ENCODE measurements at regions not wholly inside any gene's neighbourhood (a gene's known extent, or its start where the extent isn't known, plus 50 kb on each side); places are given as distances from the start of the nearest gene placed in this dataset.
A peak's percentile ranks its signal among the peaks of the same experiment; 100 is the strongest.

DNA sequence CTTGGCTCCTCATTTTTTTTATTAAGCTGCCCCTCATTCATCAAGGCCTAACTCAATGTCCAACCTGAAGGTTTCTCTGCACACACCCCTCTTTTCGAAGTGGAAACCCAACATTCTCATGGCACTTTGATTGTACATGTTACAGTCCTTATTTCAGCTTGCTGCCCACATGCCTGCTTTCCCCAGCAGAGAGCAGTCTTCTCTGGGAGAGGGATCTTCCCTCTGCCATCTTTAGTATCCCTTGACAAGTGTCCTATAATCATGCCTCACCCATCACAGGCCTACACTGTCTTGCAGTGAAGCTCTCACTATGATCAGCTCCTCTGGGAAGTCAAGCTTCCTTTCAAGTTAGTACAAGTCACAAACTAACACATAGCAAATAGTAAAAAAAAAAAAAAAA is 175.1 kb downstream of the ACER2 start:
- no peak for DNase-seq

DNA sequence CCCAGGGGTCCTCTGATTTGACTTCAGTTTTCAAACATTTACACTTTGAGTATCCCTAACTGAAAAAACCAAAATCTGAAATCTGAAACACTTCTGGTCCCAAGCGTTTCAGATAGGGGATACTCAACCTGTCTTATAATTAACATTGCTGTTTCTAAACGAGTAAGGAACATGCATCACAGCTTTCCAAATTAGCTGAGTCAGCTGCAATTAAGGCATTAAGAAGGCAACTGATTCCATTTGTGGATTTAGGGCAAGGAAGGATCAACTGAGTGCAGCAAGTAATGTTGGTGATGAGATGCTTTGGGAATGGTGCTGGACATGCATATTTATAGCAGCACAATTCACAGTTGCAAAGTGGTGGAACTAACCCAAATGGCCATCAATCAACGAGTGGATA is 168.6 kb downstream of the ACER2 start:
- no peak for DNase-seq

DNA sequence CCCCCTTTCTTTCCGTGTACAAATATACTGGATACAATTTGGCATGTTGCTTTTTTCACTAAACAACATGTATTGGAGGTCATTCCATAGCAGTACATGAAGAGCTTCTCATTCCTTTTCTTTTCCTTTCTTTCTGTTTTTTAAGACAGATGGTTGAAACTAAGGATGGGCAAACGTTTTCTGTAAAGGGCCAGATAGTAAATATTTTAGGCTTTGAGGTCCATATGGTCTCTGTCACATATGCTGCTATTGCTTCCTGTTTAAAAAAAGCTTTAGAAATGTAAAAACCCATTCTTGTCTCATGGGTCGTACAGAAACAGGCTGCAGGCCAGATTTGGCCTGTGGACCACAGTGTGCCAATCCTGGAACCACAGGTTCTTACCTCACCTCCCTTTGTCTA is 160.1 kb downstream of the ACER2 start:
- DNase-seq = no peak

DNA sequence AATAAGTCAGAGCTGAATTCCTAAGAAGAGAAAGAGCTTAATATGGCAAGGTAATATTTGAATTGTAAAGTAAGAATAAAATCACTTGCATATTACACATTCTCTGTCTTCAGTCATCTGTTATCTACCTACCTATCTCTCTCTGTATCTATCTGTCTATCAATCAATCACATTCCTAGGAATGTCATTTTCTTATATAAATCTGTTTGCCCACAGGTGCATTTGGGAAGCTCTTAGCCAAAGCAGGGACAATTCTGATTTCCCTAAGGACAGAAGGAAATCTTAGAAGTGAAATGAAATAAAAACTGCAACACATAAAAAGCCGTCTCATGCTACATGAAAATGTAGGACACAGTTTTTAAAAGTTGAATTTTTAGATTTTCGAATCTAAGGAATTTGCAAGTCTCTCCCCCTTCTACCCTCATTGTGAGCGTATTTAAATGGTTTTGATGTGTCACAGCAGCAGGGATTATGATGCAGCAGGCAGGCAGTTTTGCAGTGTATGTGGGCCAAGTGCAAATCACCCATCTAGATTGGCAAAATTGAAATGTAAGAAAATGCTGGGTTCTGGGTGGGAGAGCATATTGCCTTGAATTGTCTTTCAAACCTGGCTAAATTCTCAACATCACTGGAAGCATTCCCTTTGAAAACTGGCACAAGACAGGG is 155.7 kb downstream of the ACER2 start:
- no peak for DNase-seq

DNA sequence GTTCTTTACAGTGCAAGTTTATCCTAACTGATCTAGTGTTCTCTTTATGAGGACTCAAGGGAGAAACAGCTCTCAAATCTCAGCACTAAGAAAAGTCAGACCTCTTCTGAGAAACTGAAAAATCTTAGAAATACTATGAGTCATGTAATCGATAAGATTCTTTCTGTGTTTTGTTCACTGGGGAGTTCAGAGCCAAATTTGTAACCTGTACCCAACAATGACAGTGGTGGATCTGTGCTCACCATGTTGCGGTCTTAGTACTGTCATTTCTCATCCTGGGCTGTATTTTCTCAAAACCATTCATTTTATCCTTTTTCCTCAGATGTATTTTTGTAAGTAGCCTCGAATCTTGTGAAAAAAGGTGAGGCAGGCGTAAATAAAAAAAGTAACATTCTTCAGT is 146.4 kb downstream of the ACER2 start:
- no peak for DNase-seq

DNA sequence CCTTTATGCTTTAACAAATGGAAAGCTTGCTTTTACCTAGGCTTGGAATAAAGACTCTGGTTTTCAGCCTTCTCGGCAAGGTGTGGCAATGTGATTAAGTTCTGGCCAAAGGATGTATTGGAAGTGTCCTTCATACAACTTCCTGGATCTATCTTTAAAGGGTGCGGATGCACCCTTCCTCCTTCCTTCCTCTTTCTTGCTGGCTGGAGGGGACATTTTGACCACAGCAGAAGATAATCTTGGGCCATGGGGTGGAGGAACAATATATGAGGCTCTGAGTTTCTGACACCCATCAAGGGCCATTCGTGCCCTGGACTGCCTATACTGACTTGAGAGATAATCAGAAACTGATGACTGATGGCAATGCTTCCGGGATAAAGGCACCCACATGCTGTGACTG is 145.7 kb downstream of the ACER2 start:
- no peak for DNase-seq

DNA sequence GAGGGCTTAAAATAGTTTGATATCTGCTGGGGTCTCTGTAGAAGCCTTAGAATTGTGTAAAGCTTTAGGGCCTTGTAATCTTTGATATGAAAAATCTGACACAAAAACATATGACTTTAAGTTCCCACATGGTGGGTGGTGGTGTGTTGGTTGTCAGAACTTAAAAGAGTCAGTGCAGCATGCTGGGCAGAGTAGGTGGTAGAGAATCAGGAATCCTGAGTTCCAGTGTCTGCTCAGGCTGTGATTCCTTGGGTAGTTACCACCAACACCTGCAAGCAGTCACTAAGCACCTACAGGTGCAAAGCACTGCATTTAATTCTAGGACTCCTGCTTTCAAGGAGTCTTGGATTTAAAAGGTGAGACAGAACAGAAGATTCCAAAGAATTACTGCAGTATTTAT is 144.6 kb downstream of the ACER2 start:
- DNase-seq = no peak

DNA sequence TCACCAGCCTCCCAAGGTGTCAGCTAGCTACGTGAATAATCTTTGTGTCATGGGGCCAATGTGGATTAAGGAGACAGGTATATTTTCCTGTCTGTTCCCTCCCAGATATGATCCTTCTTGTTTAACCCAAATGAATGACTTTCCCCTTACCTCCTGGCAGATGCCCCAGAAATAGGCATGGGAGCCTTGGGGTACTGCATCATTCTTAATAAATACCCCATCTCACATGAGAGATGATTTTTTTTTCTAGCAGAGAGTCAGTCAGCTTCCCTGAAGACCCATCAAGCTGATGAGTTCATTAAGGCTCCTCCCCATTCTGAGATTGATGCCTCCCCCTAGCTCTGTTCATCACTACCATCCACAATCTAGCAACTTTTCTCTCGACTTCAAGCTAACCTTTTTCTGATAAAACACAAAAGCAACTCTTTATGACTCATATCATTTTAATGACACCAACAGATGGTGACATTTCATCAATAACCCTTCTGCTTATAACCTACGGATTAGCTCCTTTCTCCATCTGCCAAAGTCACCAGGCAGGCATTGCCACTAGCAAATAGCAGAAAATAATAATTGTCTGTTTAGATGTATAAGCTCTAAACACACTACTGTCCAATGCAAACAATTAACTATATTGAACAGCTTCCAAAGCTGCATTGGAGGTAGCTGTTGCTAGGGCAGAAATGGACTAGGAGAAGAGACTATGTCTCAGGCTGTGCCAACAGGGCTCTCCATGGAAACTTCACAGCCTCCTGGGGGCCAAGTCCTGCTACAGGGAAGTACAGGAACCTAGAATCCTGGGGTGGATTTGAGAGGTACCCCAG is 143.7 kb downstream of the ACER2 start:
- DNase-seq = no peak

DNA sequence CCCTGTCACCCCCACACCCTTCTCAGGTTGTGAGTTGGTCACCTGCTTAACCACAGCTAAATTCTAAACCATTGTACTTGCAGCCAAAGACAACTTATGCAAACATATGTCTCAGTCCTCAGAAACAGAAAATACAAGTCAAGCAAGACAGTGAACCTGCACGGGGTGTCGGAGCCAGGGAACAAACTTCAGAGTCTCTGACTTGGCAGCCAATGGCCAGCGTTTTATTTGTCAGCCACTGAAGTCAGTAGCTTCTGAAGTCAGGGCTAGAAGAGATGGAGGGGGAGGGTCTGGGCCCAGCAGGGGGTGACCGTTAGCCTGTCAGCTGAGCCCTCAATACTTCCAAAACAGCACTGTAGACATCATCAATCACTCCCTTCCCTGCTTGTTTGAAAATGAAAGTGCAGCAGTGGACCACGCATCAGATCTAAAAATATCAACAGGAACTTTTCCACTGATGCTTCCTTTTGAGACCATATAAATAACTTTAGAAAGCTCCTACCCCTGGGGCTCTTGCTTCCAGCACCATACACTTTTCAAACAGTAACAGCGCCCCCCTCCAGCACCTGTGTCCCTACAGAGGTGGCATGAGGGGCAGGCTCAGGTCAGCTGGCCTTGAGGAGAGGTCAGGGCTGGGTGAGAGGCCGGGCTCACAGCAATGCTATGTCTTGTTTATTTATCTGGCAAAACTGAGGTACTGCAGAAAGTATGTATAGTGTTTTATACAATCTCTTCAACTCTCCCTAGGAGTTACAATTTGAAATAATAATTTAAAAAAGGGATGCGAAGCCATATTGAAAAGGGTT is 142.5 kb downstream of the ACER2 start:
- DNase-seq = no peak

DNA sequence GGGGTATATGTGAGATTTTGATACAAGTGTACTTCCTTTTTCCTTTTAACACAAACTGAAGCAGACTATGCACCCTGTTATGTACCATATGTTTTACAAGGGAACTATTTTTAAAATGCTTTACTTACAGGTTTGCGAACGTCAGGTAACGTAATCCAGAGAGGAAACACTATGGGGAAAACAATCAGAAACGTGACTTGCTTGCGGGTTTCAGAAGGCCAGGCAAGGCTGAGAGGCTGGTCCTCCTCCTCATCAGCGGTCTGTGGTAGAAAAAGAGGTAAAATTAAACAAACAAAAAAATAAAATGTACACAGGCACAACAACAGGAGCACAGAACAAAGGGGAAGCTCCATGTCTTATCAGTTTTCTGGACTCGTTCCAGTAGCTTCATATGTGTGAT is 141.2 kb downstream of the ACER2 start:
- no peak for DNase-seq

DNA sequence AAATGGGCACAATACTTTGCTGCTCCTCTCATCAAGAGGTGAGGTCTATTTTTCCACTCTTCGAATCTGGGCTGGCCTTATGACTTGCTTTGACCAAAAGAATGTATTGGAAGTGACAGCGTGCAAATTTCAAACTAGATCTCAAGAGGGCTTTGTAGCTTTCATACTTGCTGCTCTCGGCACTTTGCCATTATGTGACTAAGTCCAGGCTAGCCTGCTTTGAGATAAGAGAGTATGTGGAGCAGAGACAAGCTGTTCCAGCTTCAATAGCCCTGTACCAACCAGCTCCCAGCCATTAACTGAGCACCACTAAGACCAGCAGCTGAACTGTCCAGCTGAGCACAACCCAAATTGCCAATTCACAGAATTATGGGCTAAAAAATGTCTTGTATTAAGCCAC is 124.6 kb downstream of the ACER2 start:
- no peak for DNase-seq

DNA sequence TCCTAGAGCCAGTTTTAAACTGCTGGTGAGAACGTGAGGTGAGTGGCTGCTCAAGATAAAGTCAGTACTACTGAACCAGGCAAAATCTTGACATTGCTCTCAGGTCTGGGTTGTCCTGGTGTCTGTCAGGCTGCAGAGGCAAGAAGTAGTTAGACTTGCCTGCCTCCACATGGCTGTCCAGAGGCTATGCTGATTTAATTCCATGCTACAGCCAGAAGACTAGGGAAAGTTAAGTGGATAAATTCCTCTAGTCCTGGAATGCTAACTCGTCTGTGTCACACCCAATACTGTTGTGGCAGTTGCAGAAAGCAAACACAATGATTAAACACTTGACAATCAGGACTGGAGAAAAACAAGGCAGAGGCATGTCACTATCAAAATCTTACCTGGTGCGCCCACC is 118.9 kb downstream of the ACER2 start:
- no peak for DNase-seq

DNA sequence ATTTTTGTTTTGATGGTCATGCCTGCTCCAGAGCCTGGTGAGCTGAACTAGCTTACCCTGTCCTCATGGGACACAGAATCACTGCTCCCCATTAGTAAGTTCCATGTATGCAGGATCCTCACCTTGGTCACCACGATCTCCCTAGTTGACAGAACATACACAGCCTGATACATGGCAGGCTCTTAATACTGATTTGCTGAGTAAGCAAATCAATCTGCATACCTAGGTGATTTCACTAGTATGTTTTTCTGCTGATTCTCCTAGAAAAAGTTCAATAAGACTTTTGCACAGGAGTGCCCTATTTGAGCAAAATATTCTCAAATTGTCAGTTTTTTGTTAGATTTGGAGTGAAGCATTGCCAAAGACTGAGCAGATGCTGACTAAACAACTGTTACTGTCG is 113.7 kb downstream of the ACER2 start:
- DNase-seq = no peak

DNA sequence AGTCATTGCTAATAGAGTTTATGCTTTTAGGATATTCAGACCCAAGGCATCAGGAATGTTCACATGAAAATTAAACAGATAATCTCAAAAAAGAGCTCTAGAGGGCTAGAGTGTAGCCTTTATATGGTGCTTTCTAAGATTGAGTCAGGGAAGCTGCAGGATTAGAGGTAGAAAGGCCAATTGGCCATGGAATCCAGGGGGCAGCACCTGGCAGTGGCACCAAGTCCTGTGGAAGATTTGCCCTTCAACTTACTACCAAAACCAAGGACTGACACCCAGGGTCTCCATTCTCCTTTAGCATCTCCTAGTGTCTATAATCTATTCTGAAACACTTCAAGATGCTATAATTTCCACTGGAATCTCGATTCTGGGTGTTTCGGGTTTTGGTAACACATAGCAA is 112.4 kb downstream of the ACER2 start:
- no peak for DNase-seq

DNA sequence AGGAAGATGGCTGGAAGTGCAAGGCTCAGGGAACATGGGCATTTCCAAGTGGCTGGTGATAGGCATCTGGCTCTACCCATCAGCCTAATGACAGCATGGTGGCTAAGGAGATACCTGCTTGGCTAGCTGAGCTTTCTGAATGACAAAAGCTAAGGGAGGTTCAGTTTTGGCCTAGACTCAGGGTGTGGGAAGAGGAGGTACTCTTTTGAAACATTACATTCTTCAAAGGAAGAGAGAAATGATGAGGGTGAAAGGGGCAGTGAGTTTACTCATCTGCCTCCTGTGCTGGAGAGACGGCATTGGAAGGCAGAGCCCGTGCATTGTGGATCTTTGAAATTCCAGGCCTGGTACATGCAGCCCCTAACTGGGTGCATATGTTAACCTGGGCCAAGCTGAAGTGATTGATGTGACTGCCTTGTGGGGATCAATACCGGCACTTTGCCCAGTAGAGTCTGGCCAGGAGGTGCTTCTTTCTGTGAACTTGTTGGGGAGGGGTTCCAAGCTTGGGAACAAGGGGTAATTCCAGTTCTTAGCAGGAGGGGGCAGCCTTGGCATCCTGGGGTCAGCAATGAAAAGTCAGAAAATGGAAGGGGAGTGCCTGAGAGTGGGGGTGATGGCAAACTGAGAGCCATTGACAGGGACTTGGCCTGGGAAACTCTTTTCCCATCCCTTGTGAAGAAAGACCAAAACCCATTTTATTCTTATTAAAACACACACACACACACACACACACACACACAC is 108.6 kb downstream of the ACER2 start:
- no peak for DNase-seq

DNA sequence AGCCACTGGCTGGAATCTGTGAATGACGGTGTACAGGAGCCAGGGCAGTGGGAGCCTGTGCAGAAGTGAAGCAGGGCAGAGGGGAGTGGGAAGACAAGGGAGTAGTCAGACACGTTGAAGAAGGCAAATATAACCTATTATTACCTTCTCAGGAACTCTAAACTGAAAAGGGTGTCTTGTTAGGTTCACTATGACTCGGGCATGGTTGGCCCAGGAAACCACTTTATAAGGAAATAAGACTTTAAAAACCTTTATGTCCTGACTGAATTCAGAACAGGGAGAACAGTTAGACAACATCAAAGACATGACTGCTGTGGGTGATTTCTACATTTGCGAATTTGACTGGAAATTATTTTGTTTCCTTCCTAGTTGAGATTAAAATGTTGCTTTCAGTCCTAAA is 107.5 kb downstream of the ACER2 start:
- DNase-seq = no peak

DNA sequence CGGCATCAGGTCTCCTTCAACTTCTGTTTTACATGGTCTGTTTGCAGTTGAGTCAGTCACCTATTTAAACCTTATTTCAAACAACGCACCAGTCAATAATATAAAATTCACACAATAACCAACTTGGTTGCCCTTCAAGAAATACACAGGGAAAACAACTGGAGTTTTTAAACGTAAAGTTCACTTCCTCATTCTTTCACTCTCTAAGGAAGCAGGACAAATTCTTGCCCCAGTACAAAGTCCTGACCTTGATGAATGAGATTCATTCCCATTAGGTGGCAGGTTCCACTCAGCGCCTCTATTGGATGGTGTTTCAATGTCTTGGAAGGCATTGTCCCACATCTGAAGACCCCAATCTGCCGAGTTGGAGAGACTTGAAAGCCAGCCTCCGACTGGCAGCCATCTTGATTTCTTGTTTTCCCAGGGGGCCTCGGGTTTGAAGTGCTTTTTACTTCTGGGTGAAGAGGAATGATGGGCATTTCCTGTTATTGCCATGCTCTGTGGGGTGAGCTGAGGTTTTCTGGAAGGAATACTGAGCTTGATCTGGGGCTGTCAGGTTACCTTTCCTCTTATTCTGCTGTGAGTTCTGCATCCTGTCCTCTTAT is 105.0 kb downstream of the ACER2 start:
- DNase-seq = no peak

DNA sequence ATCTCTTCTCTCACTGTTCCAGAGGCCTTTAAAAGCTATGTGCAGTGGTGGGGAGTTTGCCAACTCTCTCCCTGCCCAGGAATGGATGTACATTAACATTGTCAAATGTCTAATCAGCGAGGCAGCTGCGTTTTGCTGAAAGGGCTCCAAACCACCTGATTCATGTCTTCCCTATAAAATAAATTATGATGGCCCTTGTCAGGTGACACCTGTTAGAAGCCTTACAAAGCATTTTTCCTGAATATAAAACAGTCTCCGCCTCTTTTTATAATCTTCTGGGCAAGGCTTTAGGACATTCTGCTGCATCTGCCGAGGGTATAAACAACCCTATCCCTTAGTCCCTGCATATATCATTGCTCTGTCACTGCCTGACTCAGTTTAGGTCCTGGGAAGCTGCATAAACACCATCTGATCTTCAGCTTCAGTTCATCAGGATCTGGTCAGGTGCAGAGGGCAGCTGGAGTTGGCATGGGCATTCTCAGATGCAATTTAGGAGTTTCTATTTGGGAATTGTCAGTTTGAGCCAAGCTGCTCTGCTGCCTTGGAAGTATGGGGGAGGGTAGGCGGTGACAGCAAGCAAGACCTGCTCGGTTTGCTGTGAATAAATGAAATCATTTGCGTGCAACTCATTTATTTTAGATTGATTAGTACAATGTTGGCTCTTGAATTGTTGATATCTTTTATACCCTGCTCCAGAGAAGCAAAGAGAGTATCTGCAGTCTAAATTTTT is 103.5 kb downstream of the ACER2 start:
- peak; percentile 28 for DNase-seq

DNA sequence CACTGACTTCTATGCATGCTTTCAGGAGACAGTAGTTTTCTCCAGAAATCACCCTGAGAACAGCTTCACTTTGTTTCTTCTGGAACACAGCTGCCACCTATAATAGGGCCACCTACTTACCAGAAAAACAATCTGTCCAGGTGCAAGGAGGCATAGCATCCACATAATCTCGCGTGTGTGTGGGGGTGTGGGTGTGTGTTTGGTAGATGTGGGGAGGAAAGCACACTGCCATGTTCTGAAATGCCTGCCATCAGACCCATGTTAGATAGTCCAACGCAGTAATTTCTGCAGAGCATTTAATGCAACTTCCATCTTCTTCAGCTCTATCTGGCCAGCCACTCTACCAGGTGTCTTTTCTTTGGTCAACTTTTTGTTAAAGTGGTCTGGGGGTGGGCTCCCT is 102.9 kb downstream of the ACER2 start:
- no peak for DNase-seq

DNA sequence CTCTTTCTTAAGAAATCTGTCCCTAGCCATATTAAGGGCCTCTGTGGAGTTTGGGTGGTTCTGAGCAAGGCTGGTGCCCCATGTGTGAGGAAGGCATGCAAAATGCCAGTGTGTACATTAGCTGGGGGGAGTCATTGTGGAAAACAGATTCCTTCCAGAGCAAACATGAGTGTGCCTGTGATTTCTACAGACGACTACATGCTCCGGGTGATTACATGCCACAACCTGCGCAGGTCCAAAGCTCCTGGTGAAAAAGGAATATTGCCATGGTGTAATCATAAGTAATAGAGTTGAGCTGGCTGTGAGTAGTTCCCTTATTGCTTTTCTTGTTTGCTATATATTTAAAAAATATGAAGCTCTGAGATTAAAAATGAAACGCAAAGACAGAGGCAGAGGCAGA is 102.1 kb downstream of the ACER2 start:
- no peak for DNase-seq
